ENCODE measurements at regions not wholly inside any gene's neighbourhood (a gene's known extent, or its start where the extent isn't known, plus 50 kb on each side); places are given as distances from the start of the nearest gene placed in this dataset.

DNA sequence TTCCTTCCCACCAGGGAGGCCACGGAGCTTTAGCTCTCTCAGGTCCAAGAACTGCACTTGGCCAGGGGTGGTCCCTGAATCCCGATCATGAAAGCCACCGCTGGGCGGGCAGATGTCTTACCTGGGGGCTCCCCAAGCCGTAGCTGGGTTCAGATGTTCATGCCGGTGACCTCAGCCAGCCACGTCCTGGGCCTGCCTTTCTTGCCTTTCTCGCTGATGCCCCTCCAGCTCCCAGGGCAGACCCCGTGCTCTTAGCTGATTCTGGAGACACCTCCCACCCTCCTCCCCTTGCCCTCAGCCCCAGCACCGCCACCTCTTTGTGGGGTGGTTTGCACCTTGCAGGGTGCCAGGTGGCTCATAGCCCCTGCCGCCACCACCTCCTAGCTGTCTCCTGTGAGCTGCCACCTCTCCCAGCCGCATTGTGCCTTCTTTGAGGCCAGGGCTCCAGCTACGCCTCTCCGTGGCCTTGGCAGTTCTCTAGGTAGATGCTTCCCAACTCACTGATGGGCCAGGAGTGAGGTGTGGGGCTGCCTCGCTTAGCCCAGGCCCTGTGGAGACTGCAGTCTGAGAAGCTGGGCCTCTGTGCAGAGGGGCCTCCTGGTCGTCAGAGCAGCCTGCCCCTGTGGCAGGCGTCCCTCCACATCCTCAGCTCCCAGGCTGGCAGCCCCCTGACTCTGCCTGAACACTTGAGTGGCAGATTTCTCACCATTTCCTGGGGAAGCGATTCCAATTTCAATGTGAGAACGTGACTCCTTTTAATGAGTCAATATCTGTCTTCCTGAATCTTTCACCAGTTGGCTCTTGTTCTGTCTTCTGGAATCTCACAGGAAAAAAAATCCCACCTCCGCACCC lies 97.6 kb upstream of the B3GAT1 start:
- no peak for DNase-seq (ENCODE audit: extremely low read depth, low read depth)

GRCh38 chr11:134508219-134508990 lies 96.4 kb upstream of the B3GAT1 start:
- TF ChIP-seq CTCF (IDR thresholded peaks at IDR 0.05; ENCODE audit: low read depth, low read length), result no peak
- DNase-seq (ENCODE audit: extremely low read depth, low read depth), result no peak

More for the DNA sequence above, 97.6 kb upstream of the B3GAT1 start:
- TF ChIP-seq CTCF (IDR thresholded peaks at IDR 0.05; ENCODE audit: low read depth, low read length), result no peak

DNA sequence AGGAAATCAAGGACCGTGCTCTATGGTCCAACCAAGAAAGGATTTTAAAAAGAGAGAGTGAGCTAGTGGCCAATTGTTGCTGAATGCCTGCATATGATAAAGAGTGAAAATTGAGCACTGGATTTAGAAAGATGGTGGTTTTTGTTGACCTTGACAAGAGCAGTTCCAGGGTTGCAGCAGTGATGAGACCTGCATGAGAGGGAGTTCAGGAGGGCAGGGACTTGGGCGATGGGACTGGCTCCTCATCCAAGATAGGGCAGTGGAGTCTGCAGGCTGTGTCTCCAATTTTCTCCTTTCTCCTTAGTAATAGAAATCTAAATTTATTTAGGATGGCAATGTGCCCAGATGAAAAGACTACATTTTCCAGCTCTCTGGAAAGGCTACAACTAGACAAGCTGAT lies 94.0 kb upstream of the B3GAT1 start:
- DNase-seq (ENCODE audit: extremely low read depth, low read depth), result no peak
- TF ChIP-seq CTCF (IDR thresholded peaks at IDR 0.05; ENCODE audit: low read depth, low read length), result no peak

DNA sequence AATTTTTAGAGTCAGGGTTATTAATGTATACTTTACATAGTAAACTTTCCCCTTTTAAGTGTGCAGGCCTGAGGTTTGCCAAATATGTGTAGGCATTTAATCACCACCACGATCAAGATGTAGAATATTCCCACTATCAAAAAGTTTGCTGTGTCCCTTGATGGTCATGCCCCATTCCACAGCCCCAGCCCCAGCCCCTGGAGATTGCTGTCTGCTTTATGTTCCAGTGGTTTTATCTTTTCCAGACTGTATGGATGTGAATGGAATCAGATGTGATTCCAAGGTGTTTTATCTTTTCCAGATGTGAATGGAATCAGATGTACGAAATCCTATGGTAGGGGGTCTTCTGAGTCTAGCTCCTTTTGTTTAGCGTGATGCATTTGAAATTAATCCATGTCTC lies 93.1 kb upstream of the B3GAT1 start:
- TF ChIP-seq CTCF (IDR thresholded peaks at IDR 0.05; ENCODE audit: low read depth, low read length), result no peak

GRCh38 chr11:134504146-134504905 lies 92.3 kb upstream of the B3GAT1 start:
- TF ChIP-seq CTCF (IDR thresholded peaks at IDR 0.05; ENCODE audit: low read depth, low read length), result no peak
- DNase-seq (ENCODE audit: extremely low read depth, low read depth), result no peak

More for the DNA sequence above, 93.1 kb upstream of the B3GAT1 start:
- no peak for DNase-seq (ENCODE audit: extremely low read depth, low read depth)

GRCh38 chr11:134503596-134503995 lies 91.6 kb upstream of the B3GAT1 start:
- DNase-seq (ENCODE audit: extremely low read depth, low read depth), result no peak
- no peak for TF ChIP-seq CTCF (IDR thresholded peaks at IDR 0.05; ENCODE audit: low read depth, low read length)
